ENCODE measurements at regions not wholly inside any gene's neighbourhood (a gene's known extent, or its start where the extent isn't known, plus 50 kb on each side); places are given as distances from the start of the nearest gene placed in this dataset.

DNA sequence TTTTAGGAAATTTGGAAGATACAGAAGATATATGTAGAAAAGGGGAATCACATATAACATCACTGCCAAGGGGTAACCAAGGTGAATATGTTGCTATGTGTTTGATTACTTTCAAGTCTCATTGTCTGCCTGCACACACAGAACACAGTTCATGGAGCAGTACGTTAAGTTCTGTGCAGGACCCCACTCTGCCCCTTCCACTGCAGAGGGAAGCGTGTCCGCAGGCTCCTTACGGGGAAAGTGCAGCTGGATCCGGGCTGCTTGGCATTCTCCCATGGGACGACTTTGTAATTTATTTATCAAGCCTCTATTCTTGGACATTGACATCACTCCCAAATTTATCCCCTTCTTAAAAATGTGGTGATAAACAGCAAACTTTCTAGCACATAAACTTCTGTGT is 226.8 kb downstream of the FOXL1 start:
- Histone ChIP-seq H3K27me3 (ENCODE audit: control insufficient read depth in 4 of 4, insufficient read depth in 4 of 4, low read length in 3 of 4) (peaks cover 0 to 5% (median 2%) of the 10 kb centered on the region in 4 donors), H3K36me3 (ENCODE audit: control insufficient read depth in 4 of 4, insufficient read depth in 3 of 4, low read depth in 1 of 4, low read length in 3 of 4) (no peaks in the 10 kb centered on the region), H3K27ac (ENCODE audit: low read depth in 1 of 2, low read length in 2 of 2) (no peak overlapping the region), H3K9me3 (ENCODE audit: control insufficient read depth in 4 of 4, low read length in 3 of 4) (no peaks in the 10 kb centered on the region), H3K9ac (ENCODE audit: low read depth in 1 of 2, low read length in 2 of 2) (no peak overlapping the region), H3K4me1 (ENCODE audit: control insufficient read depth in 4 of 4, insufficient read depth in 4 of 4, low read length in 3 of 4) (no peaks in the 10 kb centered on the region), H3K4me3 (ENCODE audit: low read depth in 1 of 3, low read length in 3 of 3) (no peak overlapping the region)
- DNase-seq (ENCODE audit: low spot score), result no peak
- WGBS, result 74% methylated on average over 6 of the region's 6 CpGs
- TF ChIP-seq MAX (IDR thresholded peaks at IDR 0.05) (no peak), ZBTB33 (IDR thresholded peaks at IDR 0.05) (no peak), NR2F2 (IDR thresholded peaks at IDR 0.05) (no peak), YY1 (IDR thresholded peaks at IDR 0.05) (no peak), FOXA1 (IDR thresholded peaks at IDR 0.05) (no peak), REST (IDR thresholded peaks at IDR 0.05) (no peak), HNF4G (IDR thresholded peaks at IDR 0.05) (no peak), EGR1 (IDR thresholded peaks at IDR 0.05; ENCODE audit: low read depth in 2 of 2) (no peak), RXRA (IDR thresholded peaks at IDR 0.05) (no peak), TAF1 (conservative IDR thresholded peaks at IDR 0.05) (no peak), FOXA2 (IDR thresholded peaks at IDR 0.05) (no peak), ATF3 (IDR thresholded peaks at IDR 0.05) (no peak), RAD21 (IDR thresholded peaks at IDR 0.05) (no peak)
- TF ChIP-seq, protein P1, sequence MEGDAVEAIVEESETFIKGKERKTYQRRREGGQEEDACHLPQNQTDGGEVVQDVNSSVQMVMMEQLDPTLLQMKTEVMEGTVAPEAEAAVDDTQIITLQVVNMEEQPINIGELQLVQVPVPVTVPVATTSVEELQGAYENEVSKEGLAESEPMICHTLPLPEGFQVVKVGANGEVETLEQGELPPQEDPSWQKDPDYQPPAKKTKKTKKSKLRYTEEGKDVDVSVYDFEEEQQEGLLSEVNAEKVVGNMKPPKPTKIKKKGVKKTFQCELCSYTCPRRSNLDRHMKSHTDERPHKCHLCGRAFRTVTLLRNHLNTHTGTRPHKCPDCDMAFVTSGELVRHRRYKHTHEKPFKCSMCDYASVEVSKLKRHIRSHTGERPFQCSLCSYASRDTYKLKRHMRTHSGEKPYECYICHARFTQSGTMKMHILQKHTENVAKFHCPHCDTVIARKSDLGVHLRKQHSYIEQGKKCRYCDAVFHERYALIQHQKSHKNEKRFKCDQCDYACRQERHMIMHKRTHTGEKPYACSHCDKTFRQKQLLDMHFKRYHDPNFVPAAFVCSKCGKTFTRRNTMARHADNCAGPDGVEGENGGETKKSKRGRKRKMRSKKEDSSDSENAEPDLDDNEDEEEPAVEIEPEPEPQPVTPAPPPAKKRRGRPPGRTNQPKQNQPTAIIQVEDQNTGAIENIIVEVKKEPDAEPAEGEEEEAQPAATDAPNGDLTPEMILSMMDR (IDR thresholded peaks at IDR 0.05; ENCODE audit: low read depth, low read length, missing input control), result no peak

GRCh38 chr16:86806181-86806837 is 228.0 kb downstream of the FOXL1 start:
- WGBS, result 83% methylated on average over 20 of the region's 20 CpGs
- Histone ChIP-seq H3K9ac (ENCODE audit: low read depth in 1 of 2, low read length in 2 of 2) (no peak overlapping the region), H3K27ac (ENCODE audit: low read depth in 1 of 2, low read length in 2 of 2) (no peak overlapping the region), H3K9me3 (ENCODE audit: control insufficient read depth in 4 of 4, low read length in 3 of 4) (no peaks in the 10 kb centered on the region), H3K4me3 (ENCODE audit: low read depth in 1 of 3, low read length in 3 of 3) (no peak overlapping the region), H3K36me3 (ENCODE audit: control insufficient read depth in 4 of 4, insufficient read depth in 3 of 4, low read depth in 1 of 4, low read length in 3 of 4) (no peaks in the 10 kb centered on the region), H3K4me1 (ENCODE audit: control insufficient read depth in 4 of 4, insufficient read depth in 4 of 4, low read length in 3 of 4) (no peaks in the 10 kb centered on the region), H3K27me3 (ENCODE audit: control insufficient read depth in 4 of 4, insufficient read depth in 4 of 4, low read length in 3 of 4) (peaks cover 0 to 5% (median 2%) of the 10 kb centered on the region in 4 donors)
- DNase-seq (ENCODE audit: low spot score), result no peak
- TF ChIP-seq JUND (IDR thresholded peaks at IDR 0.05) (no peak), RXRA (IDR thresholded peaks at IDR 0.05) (no peak), FOXA1 (IDR thresholded peaks at IDR 0.05) (no peak), EGR1 (IDR thresholded peaks at IDR 0.05; ENCODE audit: low read depth in 2 of 2) (no peak), HNF4A (conservative IDR thresholded peaks at IDR 0.05) (no peak), TAF1 (conservative IDR thresholded peaks at IDR 0.05) (no peak)

Data from liver (tissue), 8 donors.